H1 (cell line): ENCODE measurements at regions not wholly inside any gene's neighbourhood (a gene's known extent, or its start where the extent isn't known, plus 50 kb on each side); places are given as distances from the start of the nearest gene placed in this dataset.

Source experiments
- CBX5 ChIP-seq: fragments of 300-800, 300-1000 bp; sonication (generic); IDR thresholded peaks from 2 replicates; pipeline ENCODE4 v1.7.1; 2016; ENCODE audit warnings: antibody characterized with exemption, low read length, low read depth
- CREB1 ChIP-seq: IDR thresholded peaks from 2 replicates; pipeline ENCODE4 v1.6.1; 2012; ENCODE audit warnings: inconsistent platforms
- EZH2 ChIP-seq: fragments of 200-600 bp; sonication (generic); IDR thresholded peaks from 2 replicates; pipeline ENCODE4 v1.7.1; 2012; ENCODE audit warnings: low read depth, mild to moderate bottlenecking, moderate library complexity, low read length, inconsistent platforms; ENCODE audit not compliant: severe bottlenecking
- GTF2F1 ChIP-seq: IDR thresholded peaks from 2 replicates; pipeline ENCODE4 v1.6.1; 2012; ENCODE audit warnings: low read depth, low read length, improper control_type of control experiment, borderline replicate concordance
- HDAC6 ChIP-seq: IDR thresholded peaks from one replicate; pipeline ENCODE4 v1.7.1; 2012; ENCODE audit warnings: low read depth, mild to moderate bottlenecking, inconsistent platforms, low read length, moderate library complexity
- KDM4A ChIP-seq: IDR thresholded peaks from one replicate; pipeline ENCODE4 v1.7.1; 2012; ENCODE audit warnings: low read depth, mild to moderate bottlenecking, moderate library complexity, low read length, inconsistent platforms; ENCODE audit not compliant: severe bottlenecking
- NANOG ChIP-seq: IDR thresholded peaks from 2 replicates; pipeline ENCODE4 v1.6.1; 2011; ENCODE audit warnings: low read length, low read depth, mild to moderate bottlenecking, inconsistent platforms; ENCODE audit not compliant: insufficient read depth, poor library complexity, severe bottlenecking
- SAP30 ChIP-seq: fragments of 300-600 bp; sonication (generic); IDR thresholded peaks from 2 replicates; pipeline ENCODE4 v1.7.1; 2012; ENCODE audit warnings: low read length, moderate library complexity, mild to moderate bottlenecking, inconsistent platforms; ENCODE audit not compliant: insufficient read depth, insufficient replicate concordance
- SP4 ChIP-seq: IDR thresholded peaks from 2 replicates; pipeline ENCODE4 v1.6.1; 2012; ENCODE audit warnings: low read length, inconsistent platforms
- ZNF274 ChIP-seq: IDR thresholded peaks from 2 replicates; pipeline ENCODE4 v1.7.0; 2012; ENCODE audit warnings: low read length, borderline replicate concordance; ENCODE audit errors: extremely low read depth
- TF ChIP-seq, protein P1 (sequence below): fragments of 300-600 bp; sonication (generic); IDR thresholded peaks from 2 replicates; pipeline ENCODE4 v1.7.1; 2012; ENCODE audit warnings: low read length, moderate library complexity, mild to moderate bottlenecking, inconsistent platforms; ENCODE audit not compliant: insufficient replicate concordance
- TF ChIP-seq, protein P2 (sequence below): IDR thresholded peaks from 2 replicates; pipeline ENCODE4 v1.6.1; 2012; ENCODE audit warnings: inconsistent platforms

- TF ChIP-seq, protein P1, sequence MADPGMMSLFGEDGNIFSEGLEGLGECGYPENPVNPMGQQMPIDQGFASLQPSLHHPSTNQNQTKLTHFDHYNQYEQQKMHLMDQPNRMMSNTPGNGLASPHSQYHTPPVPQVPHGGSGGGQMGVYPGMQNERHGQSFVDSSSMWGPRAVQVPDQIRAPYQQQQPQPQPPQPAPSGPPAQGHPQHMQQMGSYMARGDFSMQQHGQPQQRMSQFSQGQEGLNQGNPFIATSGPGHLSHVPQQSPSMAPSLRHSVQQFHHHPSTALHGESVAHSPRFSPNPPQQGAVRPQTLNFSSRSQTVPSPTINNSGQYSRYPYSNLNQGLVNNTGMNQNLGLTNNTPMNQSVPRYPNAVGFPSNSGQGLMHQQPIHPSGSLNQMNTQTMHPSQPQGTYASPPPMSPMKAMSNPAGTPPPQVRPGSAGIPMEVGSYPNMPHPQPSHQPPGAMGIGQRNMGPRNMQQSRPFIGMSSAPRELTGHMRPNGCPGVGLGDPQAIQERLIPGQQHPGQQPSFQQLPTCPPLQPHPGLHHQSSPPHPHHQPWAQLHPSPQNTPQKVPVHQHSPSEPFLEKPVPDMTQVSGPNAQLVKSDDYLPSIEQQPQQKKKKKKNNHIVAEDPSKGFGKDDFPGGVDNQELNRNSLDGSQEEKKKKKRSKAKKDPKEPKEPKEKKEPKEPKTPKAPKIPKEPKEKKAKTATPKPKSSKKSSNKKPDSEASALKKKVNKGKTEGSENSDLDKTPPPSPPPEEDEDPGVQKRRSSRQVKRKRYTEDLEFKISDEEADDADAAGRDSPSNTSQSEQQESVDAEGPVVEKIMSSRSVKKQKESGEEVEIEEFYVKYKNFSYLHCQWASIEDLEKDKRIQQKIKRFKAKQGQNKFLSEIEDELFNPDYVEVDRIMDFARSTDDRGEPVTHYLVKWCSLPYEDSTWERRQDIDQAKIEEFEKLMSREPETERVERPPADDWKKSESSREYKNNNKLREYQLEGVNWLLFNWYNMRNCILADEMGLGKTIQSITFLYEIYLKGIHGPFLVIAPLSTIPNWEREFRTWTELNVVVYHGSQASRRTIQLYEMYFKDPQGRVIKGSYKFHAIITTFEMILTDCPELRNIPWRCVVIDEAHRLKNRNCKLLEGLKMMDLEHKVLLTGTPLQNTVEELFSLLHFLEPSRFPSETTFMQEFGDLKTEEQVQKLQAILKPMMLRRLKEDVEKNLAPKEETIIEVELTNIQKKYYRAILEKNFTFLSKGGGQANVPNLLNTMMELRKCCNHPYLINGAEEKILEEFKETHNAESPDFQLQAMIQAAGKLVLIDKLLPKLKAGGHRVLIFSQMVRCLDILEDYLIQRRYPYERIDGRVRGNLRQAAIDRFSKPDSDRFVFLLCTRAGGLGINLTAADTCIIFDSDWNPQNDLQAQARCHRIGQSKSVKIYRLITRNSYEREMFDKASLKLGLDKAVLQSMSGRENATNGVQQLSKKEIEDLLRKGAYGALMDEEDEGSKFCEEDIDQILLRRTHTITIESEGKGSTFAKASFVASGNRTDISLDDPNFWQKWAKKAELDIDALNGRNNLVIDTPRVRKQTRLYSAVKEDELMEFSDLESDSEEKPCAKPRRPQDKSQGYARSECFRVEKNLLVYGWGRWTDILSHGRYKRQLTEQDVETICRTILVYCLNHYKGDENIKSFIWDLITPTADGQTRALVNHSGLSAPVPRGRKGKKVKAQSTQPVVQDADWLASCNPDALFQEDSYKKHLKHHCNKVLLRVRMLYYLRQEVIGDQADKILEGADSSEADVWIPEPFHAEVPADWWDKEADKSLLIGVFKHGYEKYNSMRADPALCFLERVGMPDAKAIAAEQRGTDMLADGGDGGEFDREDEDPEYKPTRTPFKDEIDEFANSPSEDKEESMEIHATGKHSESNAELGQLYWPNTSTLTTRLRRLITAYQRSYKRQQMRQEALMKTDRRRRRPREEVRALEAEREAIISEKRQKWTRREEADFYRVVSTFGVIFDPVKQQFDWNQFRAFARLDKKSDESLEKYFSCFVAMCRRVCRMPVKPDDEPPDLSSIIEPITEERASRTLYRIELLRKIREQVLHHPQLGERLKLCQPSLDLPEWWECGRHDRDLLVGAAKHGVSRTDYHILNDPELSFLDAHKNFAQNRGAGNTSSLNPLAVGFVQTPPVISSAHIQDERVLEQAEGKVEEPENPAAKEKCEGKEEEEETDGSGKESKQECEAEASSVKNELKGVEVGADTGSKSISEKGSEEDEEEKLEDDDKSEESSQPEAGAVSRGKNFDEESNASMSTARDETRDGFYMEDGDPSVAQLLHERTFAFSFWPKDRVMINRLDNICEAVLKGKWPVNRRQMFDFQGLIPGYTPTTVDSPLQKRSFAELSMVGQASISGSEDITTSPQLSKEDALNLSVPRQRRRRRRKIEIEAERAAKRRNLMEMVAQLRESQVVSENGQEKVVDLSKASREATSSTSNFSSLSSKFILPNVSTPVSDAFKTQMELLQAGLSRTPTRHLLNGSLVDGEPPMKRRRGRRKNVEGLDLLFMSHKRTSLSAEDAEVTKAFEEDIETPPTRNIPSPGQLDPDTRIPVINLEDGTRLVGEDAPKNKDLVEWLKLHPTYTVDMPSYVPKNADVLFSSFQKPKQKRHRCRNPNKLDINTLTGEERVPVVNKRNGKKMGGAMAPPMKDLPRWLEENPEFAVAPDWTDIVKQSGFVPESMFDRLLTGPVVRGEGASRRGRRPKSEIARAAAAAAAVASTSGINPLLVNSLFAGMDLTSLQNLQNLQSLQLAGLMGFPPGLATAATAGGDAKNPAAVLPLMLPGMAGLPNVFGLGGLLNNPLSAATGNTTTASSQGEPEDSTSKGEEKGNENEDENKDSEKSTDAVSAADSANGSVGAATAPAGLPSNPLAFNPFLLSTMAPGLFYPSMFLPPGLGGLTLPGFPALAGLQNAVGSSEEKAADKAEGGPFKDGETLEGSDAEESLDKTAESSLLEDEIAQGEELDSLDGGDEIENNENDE: no peak
- TF ChIP-seq, protein P2, sequence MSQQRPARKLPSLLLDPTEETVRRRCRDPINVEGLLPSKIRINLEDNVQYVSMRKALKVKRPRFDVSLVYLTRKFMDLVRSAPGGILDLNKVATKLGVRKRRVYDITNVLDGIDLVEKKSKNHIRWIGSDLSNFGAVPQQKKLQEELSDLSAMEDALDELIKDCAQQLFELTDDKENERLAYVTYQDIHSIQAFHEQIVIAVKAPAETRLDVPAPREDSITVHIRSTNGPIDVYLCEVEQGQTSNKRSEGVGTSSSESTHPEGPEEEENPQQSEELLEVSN: no peak
- no peak for TF ChIP-seq ZNF274
- no peak for TF ChIP-seq NANOG
- no peak for TF ChIP-seq CREB1
- no peak for TF ChIP-seq CBX5
- no peak for TF ChIP-seq EZH2
- no peak for TF ChIP-seq KDM4A
- no peak for TF ChIP-seq SP4
- no peak for TF ChIP-seq SAP30
- no peak for TF ChIP-seq HDAC6
- TF ChIP-seq GTF2F1: no peak
Observed at GRCh38 chr5:23103566-23103965, 250.4 kb upstream of the CDH12 start (continued).
